Heart right ventricle (tissue), 16 donors: ENCODE measurements at regions not wholly inside any gene's neighbourhood (a gene's known extent, or its start where the extent isn't known, plus 50 kb on each side); places are given as distances from the start of the nearest gene placed in this dataset.

Experiments
- ATAC-seq, 8 donors: fragments of 200-7000 bp; cut with Tn5 transposase; one replicate each; pipeline ENCODE4 v1.9.1; 2020; ENCODE audit warnings: mild to moderate bottlenecking in 8 of 8, moderate library complexity in 8 of 8, moderate number of reproducible peaks in 1 of 8
- DNase-seq, 2 donors: peaks; one replicate each; pipeline ENCODE4 v3.0.0-alpha.2; 2020
- H3K27ac ChIP-seq, 10 donors: fragments of 200-600 bp; sonication (generic) in 2 of 10; one replicate each; pipeline versions ENCODE4 v1.5.0 to v1.8.0; 2020 to 2022; ENCODE audit warnings: mild to moderate bottlenecking in 3 of 10
- H3K27me3 ChIP-seq, 7 donors: fragments of 200-600 bp; one replicate each; pipeline ENCODE4 v1.8.0; 2021 to 2022; ENCODE audit warnings: mild to moderate bottlenecking in 2 of 7
- H3K36me3 ChIP-seq, 9 donors: fragments of 200-600 bp; sonication (generic) in 1 of 9; one replicate each; pipeline versions ENCODE4 v1.5.0 to v1.8.0; 2020 to 2022; ENCODE audit warnings: mild to moderate bottlenecking in 2 of 9
- H3K4me1 ChIP-seq, 9 donors: fragments of 200-600 bp; sonication (generic) in 1 of 9; one replicate each; pipeline versions ENCODE4 v1.5.0 to v1.8.0; 2020 to 2022; ENCODE audit warnings: mild to moderate bottlenecking in 4 of 9
- H3K4me3 ChIP-seq, 10 donors: fragments of 200-600 bp; sonication (generic) in 2 of 10; one replicate each; pipeline versions ENCODE4 v1.5.0 to v1.8.0; 2020 to 2022; ENCODE audit warnings: mild to moderate bottlenecking in 7 of 10, moderate library complexity in 2 of 10
- H3K9me3 ChIP-seq, 11 donors: fragments of 200-600 bp in 10 of 11; sonication (generic) in 2 of 11; one replicate each; pipeline versions ENCODE4 v1.5.0 to v1.8.0; 2013 to 2022; ENCODE audit warnings: mild to moderate bottlenecking in 2 of 11, control low read depth in 1 of 11, moderate library complexity in 1 of 11
- WGBS, 2 donors: extraction: QIAGEN DNeasy Blood & Tissue Kit; methylation state at CpG; one replicate each; pipeline ENCODE4 v1.1.7; 2013; ENCODE audit warnings: inconsistent platforms in 1 of 2; 5-methylcytosine and 5-hydroxymethylcytosine counted together
- intact Hi-C, 10 donors: fragments of 100-400 bp; cut with DNase I; formaldehyde crosslinking; loops; one replicate each; pipeline versions ENCODE4 v1.11.1 to v1.14.2; 2022
- TF ChIP-seq, protein P1 (sequence below), 9 donors: fragments of 200-600 bp; sonication (generic) in 2 of 9; IDR thresholded peaks; one replicate each; pipeline versions ENCODE4 v1.5.0 to v1.8.0; 2021 to 2022; ENCODE audit warnings: antibody characterized with exemption in 9 of 9, mild to moderate bottlenecking in 5 of 9, moderate library complexity in 1 of 9
- donor health status: Arrhythmogenic right ventricular cardiomyopathy.
- donor health status: ischemic (EF 13 %, LVEDD 7.1; RV severe dilation, severe dysfunction).
- donor health status: healthy with polysubstance abuse.
- donor health status: DM: no; HTN: yes; CAD: no.
- donor health status: DM: no; HTN: no; CAD: no.
- donor health status: ischemic (EF 25% LVEDD 6.9; RV normal size, moderate dysfunction).
- donor health status: ischemic (EF 25% LVEDD 5.7; RV mildly dilated, moderate dysfunction).
- donor health status: healthy.
- donor health status: DM: yes; HTN: yes; CAD: no.
- donor health status: Ischemic cardiomyopathy.
- donor health status: ischemic (EF 35%, LVEDD 5.7; RV mildly dilated, moderate dysfunction).
- donor health status: nonischemic (EF 11% LVEDD 7.7; RV severe dilation, severe dysfunction).
- donor health status: DM: yes; HTN: yes; CAD: no.
- donor health status: PGD.
- donor health status: ischemic (EF 29% LVEDD 5.4; RV normal size, mild dysfunction).
- donor health status: nonischemic (EF 23%, LVEDD 6.1; RV moderate dilation, normal function).

DNA sequence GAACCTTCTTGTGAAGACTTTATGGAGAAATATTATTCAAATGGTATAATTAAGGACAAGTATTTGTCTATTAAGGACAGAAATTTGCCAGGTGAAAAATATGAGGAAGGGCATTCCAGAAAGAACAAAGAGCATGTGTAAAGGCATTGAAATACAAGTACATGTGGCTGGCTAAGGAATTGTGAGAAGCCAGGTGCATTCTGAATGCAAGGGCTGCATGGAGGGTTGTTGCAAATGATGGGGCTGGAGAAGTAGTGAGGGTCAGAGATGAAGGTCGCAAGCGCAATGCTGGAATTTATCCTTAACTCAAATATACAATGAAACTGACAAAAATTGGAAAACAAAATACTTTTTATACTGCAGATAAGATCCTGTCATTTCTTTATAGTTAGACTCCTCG lies 437.7 kb downstream of the ADAMTS20 start:
- Histone ChIP-seq H3K4me1 (peaks cover 0 to 8% (median 0%) of the 10 kb centered on the region in 9 donors), H3K4me3 (no peak overlapping the region), H3K27me3 (no peaks in the 10 kb centered on the region), H3K36me3 (no peaks in the 10 kb centered on the region), H3K27ac (no peak overlapping the region), H3K9me3 (peaks cover 0 to 5% (median 0%) of the 10 kb centered on the region in 11 donors)
- WGBS, 2 donors, result 91 to 95% methylated on average over 3 of the region's 3 CpGs
- intact Hi-C loops, result no loop called here
- ATAC-seq (no peak), DNase-seq (no peak)
- TF ChIP-seq, protein P1, sequence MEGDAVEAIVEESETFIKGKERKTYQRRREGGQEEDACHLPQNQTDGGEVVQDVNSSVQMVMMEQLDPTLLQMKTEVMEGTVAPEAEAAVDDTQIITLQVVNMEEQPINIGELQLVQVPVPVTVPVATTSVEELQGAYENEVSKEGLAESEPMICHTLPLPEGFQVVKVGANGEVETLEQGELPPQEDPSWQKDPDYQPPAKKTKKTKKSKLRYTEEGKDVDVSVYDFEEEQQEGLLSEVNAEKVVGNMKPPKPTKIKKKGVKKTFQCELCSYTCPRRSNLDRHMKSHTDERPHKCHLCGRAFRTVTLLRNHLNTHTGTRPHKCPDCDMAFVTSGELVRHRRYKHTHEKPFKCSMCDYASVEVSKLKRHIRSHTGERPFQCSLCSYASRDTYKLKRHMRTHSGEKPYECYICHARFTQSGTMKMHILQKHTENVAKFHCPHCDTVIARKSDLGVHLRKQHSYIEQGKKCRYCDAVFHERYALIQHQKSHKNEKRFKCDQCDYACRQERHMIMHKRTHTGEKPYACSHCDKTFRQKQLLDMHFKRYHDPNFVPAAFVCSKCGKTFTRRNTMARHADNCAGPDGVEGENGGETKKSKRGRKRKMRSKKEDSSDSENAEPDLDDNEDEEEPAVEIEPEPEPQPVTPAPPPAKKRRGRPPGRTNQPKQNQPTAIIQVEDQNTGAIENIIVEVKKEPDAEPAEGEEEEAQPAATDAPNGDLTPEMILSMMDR (IDR thresholded peaks at IDR 0.05), result no peak

DNA sequence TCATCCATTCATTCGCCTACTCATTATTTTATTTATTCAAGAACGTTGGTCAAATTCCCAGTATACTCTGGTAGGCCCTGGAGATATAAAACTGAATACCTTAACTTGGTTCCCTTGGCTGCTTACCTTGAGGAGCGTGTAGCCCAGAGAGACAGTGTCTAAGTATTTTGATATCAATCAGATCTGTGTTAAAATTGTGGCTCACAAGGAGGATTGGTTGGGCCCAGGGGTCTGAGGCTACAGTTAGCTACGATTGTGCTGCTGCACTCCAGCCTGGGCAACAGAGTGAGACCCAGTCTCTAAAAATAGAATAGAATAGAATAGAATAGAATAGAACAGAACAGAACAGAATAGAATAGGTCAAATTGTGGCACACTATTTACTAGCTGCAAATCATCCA lies 438.4 kb downstream of the ADAMTS20 start:
- DNase-seq, result no peak
- H3K36me3 ChIP-seq, result no peaks in the 10 kb centered on the region
- 78 to 91% methylated on average over 4 of the region's 4 CpGs for WGBS, 2 donors
- peaks cover 0 to 8% (median 0%) of the 10 kb centered on the region in 9 donors for H3K4me1 ChIP-seq
- H3K27ac ChIP-seq, result peak overlapping the region in 2 of 10 donors; percentile 16 to 31
- no peak overlapping the region for H3K4me3 ChIP-seq
- no peak for ATAC-seq
- intact Hi-C loops, result no loop called here
- H3K27me3 ChIP-seq, result no peaks in the 10 kb centered on the region
- TF ChIP-seq, protein P1 (IDR thresholded peaks at IDR 0.05), result no peak
- no peaks in the 10 kb centered on the region for H3K9me3 ChIP-seq

DNA sequence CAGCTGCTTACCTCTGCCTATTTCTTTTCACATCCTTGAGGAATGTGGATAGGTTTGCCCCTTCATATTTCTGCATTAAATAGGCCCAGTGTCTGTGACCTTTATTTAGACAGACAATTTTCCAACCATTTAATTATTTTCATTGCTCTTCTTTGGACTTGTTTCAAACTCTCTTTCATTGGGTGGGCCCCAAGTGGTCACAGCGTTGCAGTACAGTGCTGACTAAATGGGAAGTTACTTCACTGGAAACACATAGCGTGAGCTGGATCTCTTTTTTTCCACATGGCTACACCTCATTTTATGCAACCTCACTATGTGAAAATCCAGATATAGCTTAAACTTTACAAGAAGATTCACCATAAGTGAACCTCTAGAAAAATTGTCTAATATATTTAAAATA lies 438.9 kb downstream of the ADAMTS20 start:
- 69 to 85% methylated on average over 2 of the region's 2 CpGs for WGBS, 2 donors
- Histone ChIP-seq H3K9me3 (no peaks in the 10 kb centered on the region), H3K4me1 (peaks cover 0 to 8% (median 0%) of the 10 kb centered on the region in 9 donors), H3K27me3 (no peaks in the 10 kb centered on the region), H3K36me3 (no peaks in the 10 kb centered on the region), H3K4me3 (no peak overlapping the region), H3K27ac (peak overlapping the region in 4 of 10 donors; percentile 16 to 64 (median 35))
- no peak for DNase-seq
- intact Hi-C loops, result no loop called here
- no peak for ATAC-seq
- TF ChIP-seq, protein P1 (IDR thresholded peaks at IDR 0.05), result no peak

GRCh38 chr12:43112101-43112920 lies 439.7 kb downstream of the ADAMTS20 start:
- ATAC-seq (peak in 3 of 8 donors; percentile 59 to 78 (median 70)), DNase-seq (peak in 1 of 2 donors; percentile 6)
- peaks cover 0 to 8% (median 0%) of the 10 kb centered on the region in 9 donors for H3K4me1 ChIP-seq
- intact Hi-C loops, result no loop called here
- H3K27ac ChIP-seq, result peak overlapping the region in 4 of 10 donors; percentile 16 to 64 (median 35)
- H3K36me3 ChIP-seq, result no peaks in the 10 kb centered on the region
- TF ChIP-seq, protein P1 (IDR thresholded peaks at IDR 0.05), result no peak
- H3K4me3 ChIP-seq, result no peak overlapping the region
- WGBS, 2 donors, result 51 to 58% methylated on average over 8 of the region's 8 CpGs
- no peaks in the 10 kb centered on the region for H3K27me3 ChIP-seq
- no peaks in the 10 kb centered on the region for H3K9me3 ChIP-seq
